Retina (tissue), 1 donor: ENCODE measurements at regions not wholly inside any gene's neighbourhood (a gene's known extent, or its start where the extent isn't known, plus 50 kb on each side); places are given as distances from the start of the nearest gene placed in this dataset.

ENCODE experiments used
- DNase-seq: peaks from one replicate; pipeline ENCODE4 v3.0.0-alpha.2; 2016

DNA sequence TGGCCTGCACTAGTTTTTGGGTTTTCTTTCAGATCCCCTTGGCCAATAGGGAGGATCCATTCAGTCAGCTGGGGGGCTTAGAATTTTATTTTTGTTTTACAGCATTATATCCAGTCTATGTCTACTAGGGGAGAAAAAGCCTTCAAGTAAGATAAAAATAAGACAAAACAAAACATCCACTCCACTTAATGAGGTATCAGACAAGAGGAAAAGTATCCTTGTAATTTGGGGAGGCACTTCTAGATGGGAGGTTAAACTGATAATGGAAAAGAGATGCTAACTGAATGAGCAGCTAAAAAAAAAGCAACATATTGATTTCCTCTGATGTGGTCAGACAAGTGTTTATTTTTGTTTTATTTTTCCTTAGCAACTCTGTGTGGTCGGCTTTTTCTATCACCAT, 278.0 kb upstream of the ANO3 start:
- no peak for DNase-seq

DNA sequence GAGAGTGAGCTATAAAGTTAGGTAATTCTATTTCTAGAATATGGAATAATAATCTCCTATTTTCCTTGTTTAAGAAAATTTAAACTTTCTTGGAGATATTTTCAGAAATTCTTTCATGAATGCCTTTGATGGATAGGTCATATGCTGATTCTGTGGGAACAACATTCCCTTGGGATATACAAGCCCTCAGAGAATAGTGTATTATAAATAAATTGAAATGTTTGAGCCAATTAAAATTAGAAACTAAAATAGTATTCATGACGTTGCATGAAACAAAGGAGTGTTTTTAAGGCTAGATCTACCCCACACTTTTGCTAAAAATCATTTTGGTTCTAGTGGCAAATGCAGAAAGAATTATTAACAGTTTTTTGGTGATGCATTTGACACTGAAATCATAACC, 269.3 kb upstream of the ANO3 start:
- DNase-seq: no peak

DNA sequence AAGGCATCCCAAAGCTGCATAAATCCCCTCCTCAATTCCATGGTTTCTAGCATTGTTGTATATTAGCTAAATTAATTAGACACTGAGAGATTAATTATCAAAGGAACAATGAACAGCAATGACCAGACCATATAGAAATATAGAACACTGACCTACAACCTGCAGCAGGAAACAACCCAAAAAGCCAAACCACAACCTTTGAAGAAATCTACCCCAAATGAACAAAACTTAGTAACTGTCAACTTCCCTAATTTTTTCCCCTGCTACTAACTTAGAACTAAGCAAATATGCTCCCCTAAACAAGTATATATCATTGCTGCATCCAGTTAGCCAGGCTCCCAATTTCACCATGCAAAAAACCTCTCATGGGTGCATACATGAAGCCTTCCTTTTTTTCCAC, 268.0 kb upstream of the ANO3 start:
- DNase-seq: no peak

DNA sequence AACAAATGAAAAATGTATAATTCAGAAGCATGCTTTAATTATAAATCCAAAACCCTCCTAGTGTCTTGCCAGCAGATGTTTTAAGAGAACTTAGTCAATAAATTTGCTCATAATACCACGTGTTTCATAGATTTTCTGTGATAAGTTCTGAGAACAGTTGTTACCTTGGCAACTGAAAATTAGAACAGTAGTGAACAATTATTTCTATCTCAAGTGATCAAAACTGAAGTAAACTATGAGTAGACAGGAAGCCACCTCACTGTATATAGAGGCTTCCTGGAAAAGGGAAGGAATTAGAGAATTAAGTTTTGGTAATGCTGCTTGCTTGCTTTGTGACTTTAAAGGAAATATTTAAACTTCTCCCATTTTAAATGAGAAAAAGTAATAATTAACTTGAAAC, 266.0 kb upstream of the ANO3 start:
- no peak for DNase-seq

DNA sequence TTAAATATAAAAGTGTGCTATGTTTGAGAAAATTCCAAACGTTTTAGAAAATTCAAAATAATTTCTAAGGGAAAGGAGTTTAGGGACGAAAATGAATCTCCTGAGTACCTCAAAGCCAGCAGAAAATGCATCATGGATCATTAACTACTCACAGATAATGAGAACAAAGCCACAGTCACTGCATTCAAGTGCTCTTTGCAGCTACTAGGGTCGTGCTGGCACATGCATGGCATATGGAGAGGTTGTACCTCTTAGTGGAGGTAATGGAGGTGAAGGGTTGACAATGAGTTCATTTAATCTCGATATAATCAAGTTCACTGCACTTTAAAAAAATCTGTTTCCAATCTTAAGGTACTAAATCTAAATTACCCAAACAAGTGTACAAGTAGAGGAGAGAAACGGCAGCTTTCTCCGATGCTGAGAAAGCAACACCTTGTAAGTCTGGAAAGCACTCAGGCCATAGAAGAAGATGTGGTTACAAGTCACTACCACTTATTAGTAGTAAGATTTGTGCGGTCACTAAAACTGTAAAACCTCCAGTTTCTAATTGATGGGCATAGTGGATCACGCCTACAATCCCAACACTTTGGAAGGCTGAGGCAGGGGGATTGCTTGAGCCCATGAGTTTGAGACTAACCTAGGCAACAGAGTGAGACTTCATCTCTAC, 261.1 kb upstream of the ANO3 start:
- no peak for DNase-seq

DNA sequence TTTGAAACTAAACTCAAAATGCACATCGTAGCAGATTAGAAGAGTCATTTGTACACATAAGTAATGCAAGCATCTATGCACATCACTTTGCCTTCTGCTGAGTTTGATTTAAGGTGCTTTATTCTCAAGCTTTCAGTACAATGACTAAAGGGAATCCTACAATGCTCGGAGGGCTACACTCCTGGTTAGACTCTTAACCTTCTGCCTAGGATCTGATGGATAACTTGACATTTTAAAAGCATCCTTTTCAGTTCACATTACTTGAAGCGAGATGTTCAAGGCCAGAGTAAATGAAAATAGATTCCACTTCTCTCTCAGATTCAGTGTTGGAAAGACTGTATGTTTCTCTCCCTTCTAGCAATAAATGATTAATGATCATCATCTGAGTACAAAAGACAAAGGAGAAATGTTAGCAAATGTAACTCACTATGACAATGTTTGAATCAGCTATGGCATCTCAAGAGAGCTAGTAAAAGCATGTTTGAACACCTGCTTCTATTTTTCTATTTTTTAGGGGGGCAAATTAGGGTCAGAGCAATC, 259.2 kb upstream of the ANO3 start:
- peak; percentile 29 for DNase-seq

DNA sequence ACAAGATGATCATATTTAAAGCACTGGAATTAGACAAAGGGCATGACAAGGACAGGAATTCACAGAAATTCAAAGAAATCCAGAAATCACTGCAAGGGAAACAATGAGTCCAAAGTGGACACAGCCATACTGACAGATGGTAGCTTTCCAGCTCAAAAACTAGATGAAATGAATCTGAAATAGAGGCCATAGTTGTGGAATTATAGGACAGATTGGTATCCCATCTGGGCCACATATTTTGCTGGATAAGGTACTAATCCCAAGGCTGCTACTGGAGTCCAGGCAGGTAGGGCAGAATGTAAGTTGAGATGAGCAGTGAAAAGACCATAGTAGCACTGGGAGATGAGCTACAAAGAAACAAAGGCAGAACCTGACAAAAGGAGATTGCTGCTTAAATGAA, 258.3 kb upstream of the ANO3 start:
- DNase-seq: no peak

DNA sequence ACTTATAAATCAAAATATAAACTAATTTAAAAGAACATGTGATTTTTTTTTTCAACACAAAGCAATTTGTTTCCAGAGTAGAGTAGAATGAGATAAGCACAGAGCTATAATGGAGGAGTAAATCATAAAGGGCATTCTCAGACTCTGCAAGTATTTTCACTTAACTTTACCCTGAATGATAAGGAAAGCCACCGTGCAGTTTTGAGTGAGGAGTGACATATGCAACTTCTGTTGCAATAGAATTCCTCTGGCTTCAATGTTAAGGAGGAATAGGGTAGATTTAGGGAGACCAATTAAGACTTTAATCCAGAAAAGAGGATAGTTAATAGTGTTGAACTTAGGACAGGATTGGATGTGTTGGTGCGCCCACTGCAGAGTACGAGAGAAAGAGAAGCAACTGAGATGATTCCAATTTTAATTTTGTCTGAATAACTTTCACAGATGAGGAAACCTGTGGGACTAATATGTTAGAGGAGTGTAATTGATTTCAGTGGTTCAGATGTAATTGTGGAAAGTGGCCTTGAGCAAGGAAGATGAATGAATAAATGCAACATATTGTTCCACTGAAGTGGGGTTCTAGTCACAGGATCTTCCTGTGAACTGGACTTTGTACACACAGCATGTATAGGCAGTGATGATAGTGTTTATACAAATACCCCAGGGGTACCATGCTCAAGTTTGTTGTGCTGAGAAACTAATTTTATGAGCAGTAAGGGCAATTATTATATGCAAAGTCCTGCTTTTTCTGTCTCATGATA, 255.5 kb upstream of the ANO3 start:
- DNase-seq: no peak

DNA sequence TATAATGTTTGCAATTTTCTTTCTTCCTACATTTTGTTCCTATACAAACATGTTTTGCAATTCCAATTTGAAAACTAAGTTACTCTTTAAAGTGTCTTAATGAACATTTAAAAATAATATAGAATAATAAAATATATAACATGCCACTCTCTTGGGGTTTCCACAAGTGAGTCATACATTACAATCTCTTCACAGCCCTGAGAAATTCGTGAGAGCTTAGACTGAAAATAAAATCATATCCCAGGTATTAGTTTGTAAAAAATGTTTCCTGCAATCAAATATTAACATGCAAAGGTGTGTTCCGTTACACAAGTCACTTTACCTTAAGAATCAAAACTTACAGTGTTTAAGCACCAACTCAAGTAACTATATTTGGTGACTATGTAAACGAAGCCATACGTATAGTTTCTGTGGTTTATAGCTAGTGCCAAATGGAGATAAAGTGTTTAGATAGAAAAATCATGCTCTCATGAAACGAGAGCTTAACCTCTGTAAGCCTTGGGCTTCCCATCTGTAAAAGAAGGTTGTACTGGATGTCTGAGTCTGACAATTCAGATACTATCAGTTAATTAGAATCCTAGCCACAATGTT, 253.6 kb upstream of the ANO3 start:
- DNase-seq: no peak

DNA sequence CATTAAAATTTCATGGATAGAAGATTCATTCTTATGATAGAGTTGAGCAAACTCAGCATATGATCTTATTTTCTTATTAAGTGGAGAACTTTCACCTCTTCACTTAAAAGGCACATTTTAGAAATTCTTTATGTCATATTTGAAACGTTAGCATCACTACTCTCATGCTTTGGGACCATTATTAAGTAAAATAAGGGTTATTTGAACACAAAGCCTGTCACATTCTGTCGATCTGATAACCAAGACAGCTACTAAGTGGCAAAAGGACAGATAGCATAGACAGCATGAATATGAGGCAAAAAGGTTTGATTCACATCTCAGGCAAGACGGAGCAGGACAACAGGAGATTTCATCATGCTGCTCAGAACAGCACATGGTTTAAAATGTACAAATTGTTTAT, 247.6 kb upstream of the ANO3 start:
- no peak for DNase-seq

DNA sequence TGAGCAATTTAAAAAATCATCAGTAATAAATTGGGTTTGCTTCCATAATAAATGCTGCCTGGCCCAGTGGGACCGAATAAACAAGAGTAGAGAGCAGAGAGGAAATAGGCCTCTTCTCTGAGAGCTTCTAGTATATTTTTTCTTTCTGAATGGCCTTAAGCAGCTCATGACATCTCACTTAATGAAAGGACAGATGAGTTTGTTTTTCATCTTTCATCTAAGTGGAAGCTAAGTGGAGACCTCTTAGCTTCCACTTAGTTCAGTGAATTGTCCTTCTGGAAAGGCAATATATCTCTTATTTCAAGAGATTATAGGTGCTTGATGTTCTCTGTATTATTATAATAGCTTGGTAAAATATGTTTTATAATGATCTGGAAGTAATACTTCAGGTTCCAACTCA, 245.9 kb upstream of the ANO3 start:
- DNase-seq: no peak

DNA sequence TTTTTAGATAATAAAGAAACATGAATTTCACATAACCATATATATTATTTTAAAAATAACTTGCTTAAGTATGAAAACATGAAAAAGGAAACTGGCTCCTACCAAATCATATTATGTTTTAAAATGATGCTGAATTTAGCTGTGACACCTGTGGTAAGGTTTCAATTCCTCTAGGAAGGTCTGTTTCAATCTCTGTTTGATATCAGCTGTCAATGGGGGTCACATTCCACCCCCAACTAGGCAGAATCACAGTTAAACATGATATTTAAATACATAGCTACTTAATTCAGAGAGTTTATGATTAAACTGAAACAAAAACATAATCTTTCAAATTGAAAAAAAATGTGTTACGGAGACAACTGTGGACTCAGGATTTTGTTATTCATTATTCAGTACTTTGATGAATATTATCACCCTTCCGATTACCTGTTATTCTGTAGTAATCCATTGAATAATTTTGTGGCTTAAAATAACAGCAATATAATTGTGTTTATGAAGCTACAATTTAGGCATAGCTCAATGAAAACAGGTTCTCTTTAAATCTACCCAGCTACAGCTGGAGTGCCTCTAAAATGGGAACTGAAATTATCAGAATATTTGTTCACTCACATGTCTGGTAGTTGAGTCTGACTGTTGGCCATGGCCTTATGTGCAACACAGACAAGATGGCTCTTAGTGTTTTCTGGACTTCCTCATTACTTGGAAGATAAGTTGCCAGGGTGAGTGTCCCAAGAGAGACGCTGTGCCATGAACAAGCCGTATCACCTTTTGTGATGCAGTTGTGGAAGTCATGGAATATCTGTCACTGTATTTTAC, 244.6 kb upstream of the ANO3 start:
- no peak for DNase-seq

DNA sequence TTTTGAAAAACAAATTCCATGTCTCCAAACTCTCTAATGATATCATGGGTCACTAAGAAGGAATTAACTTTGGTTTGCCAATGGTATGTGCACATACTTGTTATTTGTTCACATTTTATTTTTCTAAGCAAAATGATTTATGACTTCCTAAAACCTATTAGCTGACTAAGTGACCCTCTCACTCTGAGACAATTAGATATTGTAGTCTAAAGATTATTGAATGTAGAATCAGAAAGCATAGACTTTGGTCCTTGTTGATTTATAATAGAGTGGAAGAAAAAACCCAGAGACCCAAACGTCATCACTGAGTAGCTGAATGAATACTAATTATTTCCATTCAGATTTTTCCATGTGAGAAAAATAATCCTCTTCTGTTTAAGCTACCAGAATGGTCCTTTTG, 243.5 kb upstream of the ANO3 start:
- DNase-seq: no peak

DNA sequence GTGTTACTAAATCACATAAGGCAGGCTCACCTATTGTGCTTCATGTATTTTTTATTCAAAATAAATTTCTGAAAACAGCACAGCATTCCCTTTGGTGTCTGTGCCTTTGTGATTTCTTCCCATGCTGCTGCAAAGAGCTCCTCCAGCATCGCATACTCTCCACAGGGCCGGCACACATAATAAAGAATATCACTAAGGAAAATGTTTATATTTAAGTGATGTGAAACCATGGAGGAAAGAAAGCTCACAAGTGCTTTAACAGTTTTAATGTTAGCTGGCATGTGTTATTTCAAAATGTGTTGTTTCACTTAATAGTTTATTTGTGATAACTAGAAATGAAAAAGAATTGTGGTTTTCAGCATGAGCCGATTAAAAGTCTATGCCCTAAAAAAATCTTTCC, 241.3 kb upstream of the ANO3 start:
- DNase-seq: no peak

DNA sequence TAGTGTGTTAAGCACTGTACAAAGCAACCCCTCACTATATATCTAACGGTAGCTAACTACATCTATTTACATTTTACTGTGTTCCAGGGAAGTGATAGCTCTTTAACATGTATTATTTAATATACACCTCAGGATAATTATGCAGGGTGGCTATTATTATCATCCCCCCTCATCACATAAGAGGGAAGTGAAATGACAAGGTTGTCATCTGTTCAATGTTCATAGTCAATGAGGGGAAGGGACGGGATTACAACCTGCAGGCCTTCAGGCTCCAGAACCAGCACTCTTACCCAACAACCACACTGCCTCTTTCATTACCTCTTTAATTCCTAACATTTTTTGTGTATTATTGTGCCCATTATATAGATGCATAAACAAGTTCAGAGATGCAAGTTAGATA, 238.7 kb upstream of the ANO3 start:
- no peak for DNase-seq

DNA sequence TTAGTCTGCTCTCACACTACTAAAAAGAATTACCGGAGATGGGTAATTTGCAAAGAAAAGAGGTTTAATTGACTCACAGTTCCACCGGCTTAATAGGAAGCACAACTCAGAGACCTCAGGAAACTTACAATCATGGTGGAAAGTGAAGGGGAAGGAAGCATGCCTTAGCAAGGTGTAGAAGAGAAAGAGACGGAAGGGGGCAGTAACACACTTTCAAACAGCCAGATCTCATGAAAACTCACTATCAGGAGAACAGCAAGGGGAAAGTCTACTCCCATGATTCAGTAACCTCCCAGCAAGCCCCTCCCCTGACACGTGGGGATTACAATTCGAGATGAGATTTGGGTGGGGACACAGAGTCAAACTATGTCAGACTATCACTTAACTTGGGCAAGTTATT, 236.6 kb upstream of the ANO3 start:
- no peak for DNase-seq

DNA sequence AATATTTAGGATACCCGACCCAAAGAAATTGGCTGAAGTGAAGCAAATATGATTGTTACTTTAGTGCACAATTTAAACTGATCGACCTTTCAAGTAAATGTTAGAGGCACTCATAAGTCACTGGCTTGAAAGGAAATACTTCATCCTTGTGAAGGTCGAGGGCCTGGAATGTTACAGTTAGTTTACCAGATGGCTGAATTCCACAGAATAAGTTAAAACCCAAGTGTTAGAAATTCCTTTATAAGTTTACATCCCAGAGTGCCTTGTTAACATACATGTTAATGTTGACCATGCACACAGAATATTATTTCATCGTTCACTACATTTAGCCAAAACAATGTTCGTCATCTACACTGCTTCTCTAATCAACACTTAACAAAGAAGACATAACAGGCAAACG, 235.5 kb upstream of the ANO3 start:
- DNase-seq: no peak

DNA sequence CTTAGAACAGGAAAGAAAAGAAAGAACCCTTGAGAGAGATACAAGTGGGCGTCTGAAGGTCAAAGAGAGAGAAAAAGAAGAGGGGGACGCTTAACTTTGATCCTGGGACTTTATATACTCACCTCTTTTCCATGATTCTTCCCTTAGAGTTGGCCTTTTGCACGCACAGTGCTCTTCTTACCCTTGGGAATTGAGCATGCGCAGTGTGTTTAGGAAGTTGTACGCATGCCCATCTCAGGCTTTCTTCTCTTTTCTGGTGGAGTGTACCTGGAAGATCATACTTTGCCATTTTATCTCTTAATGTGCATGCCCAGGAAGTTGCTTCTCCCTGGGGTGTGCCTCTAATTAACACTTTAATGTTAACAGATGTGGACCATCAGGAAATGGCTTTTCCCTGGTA, 229.6 kb upstream of the ANO3 start:
- DNase-seq: no peak

DNA sequence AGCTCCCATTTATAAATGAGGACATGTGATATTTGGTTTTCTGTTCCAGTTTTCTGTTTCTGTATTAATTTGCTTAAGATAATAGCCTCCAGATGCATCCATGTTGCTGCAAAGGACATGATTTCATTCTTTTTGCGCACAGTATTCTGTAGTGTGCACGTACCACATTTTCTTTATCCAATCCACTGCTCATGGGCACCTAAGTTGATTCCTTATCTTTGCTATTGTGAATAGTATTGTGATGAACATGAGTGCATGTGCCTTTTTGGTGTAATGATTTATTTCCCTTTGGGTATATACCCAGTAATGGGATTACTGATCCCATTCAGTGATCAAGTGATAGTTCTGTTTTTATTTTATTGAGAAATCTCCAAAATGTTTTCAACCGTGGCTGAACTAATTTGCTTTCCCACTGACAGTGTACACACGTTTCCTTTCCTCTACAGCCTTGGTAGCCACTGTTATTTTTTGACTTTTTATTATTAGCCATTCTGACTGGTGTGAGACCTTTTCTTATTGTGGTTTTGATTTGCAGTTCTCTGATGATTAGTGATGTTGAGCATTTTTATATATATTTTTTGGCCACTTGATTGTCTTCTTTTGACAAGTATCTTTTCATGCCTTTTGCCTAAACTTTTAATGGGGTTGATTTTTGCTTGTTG, 226.0 kb upstream of the ANO3 start:
- no peak for DNase-seq

DNA sequence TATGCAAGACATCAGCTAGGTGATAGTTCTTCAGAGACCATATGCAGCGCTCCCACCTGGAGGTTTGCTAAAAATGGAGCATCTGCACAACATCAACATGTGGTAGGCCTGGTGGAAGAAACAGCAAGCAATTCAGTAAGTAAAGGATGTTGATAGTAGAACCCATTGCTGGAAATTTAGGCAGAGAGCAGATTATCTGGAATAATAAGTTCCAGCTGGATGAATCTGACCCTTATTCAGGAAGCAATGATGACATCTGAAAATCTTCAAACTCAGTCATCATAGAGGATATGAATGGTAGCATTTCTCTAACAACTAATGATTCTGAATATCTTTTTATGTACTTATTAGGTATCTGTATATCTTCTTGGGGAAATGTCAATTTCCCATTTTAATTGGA, 225.2 kb upstream of the ANO3 start:
- DNase-seq: no peak

DNA sequence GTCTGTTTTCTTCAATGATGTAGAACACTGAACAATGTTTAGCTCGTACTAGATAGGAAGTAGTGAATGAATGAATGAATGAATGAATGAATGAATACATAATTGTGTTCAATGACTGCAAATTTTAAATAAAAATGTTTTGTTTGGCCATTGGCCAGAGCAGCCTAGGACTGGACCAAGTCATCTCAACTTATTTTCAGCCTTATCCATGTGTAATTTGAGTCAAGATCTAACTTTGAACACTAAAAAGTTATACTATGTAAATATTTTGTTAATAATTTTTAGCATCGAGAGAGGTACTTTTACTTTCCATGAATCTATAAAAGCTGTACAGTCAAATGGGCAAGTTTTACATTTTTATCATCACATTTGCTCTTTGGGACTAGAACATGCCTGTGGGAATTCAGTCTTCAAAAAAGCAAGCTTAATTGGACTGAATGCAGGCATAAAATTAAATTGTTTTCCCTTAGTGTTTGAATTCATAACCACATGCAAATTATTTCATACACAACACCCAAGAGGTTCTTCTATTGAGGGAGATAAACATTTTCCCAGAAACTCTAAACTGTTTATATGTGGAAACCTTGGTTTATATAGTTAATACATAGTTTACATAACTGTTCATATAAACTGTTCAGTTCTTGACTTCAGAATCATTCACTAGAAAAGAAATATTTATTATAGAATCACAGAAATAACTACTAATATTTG, 222.1 kb upstream of the ANO3 start:
- no peak for DNase-seq

DNA sequence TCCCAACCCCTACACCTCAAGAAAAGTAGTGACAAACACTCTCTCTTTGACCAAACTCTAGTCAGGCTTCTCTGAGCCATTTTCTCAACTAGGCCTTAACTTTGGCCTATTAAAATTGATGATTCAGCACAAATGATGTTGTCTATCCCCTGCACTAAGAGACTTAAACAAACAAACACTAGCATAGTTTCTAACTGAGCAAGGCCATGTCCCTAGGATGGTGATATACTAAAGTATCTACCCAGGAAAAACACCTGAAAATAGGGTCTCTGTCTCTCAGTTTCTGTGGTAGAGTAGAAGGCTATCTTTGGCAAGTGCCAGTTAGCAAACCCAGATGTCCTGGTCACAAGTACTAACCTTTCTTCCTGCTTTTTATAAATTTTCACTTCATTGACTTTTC, 219.7 kb upstream of the ANO3 start:
- no peak for DNase-seq
